Gastrocnemius medialis (tissue), 4 donors: ENCODE measurements at regions not wholly inside any gene's neighbourhood (a gene's known extent, or its start where the extent isn't known, plus 50 kb on each side); places are given as distances from the start of the nearest gene placed in this dataset.

Experiments used
- POLR2A ChIP-seq, 2 donors: fragments of 450-650 bp; IDR thresholded peaks; one replicate each; pipeline ENCODE4 v1.6.1; 2017; ENCODE audit warnings: antibody characterized with exemption in 2 of 2, mild to moderate bottlenecking in 2 of 2, moderate library complexity in 2 of 2
- TF ChIP-seq, protein P1 (sequence below), 5 experiments: fragments of 450-650 bp in 3 of 5; fragments of 200-600 bp in 2 of 5; sonication (generic) in 2 of 5; IDR thresholded peaks in 4 of 5; conservative IDR thresholded peaks in 1 of 5; 1 replicate in 4 of 5; 2 replicates in 1 of 5; pipeline ENCODE4 v1.5.1; 2016 to 2019; ENCODE audit warnings: antibody characterized with exemption in 5 of 5, mild to moderate bottlenecking in 3 of 5, moderate library complexity in 3 of 5

DNA sequence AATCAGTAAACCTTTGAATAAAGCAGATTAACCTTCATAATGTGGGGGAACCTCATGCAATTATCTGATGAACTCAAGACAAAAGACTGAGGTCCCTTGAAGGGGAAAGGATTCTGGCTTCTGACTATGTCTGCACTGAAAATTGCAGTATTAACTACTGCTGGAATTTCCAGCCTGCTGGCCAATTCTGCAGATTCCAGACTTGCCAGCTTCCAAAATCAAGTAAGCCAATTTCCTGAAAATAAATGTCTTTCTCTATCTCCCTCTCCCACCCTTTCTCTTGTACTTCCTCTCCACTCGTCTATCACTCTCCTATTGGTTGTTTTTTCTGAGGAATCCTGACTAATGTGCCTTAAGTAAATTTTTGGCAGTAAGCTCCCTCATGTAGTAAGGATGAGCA lies 1479.9 kb upstream of the PRR20A start:
- TF ChIP-seq, protein P1, sequence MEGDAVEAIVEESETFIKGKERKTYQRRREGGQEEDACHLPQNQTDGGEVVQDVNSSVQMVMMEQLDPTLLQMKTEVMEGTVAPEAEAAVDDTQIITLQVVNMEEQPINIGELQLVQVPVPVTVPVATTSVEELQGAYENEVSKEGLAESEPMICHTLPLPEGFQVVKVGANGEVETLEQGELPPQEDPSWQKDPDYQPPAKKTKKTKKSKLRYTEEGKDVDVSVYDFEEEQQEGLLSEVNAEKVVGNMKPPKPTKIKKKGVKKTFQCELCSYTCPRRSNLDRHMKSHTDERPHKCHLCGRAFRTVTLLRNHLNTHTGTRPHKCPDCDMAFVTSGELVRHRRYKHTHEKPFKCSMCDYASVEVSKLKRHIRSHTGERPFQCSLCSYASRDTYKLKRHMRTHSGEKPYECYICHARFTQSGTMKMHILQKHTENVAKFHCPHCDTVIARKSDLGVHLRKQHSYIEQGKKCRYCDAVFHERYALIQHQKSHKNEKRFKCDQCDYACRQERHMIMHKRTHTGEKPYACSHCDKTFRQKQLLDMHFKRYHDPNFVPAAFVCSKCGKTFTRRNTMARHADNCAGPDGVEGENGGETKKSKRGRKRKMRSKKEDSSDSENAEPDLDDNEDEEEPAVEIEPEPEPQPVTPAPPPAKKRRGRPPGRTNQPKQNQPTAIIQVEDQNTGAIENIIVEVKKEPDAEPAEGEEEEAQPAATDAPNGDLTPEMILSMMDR (IDR thresholded peaks at IDR 0.05 in 4 of 5, conservative IDR thresholded peaks at IDR 0.05 in 1 of 5), result no peak
- TF ChIP-seq POLR2A (IDR thresholded peaks at IDR 0.05), result no peak
